NCI-H82 (cell line): ENCODE measurements at regions not wholly inside any gene's neighbourhood (a gene's known extent, or its start where the extent isn't known, plus 50 kb on each side); places are given as distances from the start of the nearest gene placed in this dataset.

ENCODE experiments used
- DNase-seq: peaks from one replicate; lab custom pipeline; 2025; lab: John Stamatoyannopoulos, UW

DNA sequence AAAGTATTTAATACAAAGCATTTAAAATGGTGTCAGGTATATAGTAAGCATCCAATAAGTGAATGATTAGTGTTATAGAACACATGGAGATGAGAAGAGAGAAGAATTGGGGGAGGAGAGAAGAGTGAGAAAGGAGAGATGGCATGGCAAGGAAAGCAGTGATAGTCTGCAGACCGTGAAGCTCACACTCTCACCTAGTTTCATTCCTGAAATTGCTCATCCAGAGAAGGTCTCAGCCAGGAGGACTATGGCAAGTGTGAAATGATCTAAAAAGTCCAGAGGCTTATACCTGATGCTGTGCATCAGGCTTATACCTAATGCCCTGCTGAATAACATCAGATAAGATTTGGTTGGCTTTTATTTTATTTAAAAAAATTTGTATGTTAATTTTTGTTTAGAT, 351.6 kb upstream of the KLF12 start:
- no peak for DNase-seq

DNA sequence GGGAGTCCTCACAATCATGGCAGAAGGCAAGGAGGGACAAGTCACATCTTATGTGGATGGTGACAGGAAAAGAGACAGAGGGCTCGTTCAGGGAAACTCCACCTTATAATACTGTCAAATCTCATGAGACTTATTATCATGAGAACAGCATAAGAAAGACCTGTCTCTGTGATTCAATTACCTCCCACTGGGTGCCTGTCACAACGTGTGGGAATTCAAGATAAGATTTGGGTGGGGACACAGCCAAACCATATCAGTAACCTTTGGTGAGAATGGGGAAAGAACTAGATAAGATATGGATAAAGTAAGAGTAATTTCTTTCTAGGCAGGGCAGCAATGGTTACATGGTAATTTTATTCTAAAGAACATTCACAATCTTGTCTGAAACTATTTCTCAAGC, 344.9 kb upstream of the KLF12 start:
- DNase-seq = no peak

DNA sequence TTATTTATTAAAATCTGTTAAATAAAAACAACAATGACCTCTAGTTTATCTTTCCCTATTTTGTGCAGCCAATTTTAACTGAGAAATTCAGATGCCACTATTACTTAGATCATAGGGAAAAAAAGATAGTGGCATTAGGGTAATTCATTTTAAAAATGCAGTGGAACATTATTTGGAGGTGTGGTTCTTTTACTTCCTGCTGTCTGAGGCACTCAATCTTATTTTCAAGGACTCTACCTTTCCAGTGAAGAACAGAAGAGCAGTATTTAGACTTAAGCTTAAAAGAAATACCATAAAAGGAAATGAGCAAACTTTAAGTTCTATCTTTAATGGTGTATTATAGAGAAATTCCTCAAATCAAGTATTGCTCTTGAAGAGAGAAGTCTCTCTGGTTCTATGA, 342.6 kb upstream of the KLF12 start:
- no peak for DNase-seq

DNA sequence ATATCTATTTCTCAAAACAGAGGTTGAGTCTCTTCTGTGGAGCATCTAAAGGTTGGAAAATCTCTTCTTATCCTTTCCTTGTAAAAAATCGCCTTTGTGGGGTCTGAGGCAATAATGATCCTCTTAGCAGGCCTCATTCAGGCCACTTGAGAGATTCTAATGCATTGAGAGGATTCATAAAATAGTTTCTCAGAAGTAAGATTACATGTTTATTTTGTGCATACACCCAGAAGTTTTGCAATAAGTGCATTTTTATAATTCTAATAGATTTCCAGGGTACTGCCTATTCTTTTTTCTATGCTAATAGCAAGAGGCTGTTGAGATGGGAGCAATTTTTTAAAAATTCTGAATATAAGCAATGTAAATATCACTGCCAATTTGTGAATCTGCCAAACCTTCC, 342.2 kb upstream of the KLF12 start:
- no peak for DNase-seq

DNA sequence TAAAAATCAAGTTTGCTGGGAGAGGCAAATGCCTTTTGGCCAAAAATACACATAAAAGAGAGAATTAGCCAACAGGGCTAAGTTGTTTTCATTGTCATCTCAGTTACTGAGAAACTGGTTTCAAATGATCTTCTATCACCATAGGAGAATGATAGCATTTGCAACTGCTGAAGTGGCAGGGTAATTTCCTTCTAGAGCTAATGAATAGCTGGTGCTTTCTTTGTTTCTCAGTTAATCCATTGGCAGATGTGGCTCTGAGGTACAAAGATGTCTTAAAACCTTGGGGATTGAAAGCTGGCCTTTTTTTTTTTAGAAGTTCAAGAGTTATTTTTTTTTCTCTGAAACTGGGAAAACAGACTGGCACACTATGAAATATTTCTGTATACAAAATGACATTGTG, 332.7 kb upstream of the KLF12 start:
- DNase-seq = peak; percentile 58

DNA sequence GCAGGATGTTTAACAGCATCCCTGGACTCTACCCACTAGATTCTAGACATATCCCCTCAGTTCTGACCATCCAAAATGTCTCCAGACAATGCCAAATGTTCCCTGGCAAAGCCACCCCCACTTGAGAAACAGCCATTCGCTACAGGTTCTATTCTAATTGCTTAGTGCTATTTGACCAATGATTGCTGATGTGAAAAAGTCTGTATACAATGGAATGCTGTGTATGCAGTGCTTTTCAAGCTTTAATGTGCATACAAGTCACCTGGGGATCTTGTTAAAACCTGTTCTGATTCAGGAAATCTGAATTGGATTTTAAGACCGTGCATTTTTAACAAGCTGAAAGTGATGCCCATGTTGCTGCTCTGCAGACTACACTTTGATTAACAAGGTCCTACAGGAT, 331.8 kb upstream of the KLF12 start:
- no peak for DNase-seq

DNA sequence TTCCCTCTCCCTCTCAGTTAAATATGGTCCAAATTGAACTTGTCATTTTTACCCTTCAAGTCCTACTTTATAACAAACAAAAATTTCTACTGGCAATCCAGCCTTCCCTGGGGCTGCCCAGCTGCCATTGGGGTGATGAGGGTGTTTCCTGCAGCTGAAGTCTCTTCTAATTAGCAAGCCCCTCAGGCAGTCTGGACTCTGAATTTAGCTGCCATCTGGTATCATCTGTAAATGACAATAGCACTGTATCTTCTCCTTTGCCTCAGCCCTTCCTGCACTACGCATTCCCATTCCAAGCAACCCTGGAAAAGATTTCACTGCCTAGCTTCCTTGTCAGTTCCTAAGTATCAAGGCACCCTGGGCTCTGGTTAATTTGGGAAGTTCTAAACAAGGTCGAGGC, 331.1 kb upstream of the KLF12 start:
- peak; percentile 57 for DNase-seq

DNA sequence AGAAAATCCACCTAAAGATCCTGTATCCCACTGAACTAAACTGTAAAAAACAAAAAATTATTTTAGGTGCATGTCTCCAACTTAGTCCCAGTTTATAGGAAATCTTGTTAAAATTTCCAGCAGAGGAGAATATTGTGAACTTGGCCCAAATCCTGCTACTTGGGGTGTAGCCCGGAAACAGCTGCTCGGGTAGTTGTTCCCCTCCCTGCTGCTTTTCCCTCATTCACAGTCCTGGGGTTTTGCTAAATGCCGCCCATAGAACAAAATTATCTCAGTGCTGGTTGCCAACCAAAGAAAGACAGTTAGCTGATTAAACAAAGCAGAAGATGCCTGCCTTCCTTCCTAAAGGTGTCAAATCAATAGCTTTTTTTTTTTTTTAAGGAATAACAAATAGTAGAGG, 330.5 kb upstream of the KLF12 start:
- no peak for DNase-seq

DNA sequence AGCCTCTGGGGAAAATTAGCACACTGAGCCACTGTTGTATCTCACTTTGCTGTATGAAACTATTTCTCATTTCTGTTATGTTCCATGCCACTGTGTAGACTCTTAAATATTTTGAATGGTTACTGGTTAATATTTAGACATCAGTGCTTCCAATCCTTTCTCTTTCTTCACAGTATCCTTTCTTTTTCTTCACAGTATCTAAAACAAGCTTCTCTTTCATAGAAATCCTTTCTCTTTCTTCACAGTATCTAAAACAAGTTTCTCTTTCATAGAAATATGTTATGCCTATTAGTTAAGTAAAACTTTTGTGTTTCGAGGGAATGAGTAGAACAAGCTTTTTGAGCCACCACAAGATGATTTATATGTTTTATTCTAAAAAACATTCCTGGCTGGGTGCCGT, 326.8 kb upstream of the KLF12 start:
- no peak for DNase-seq

DNA sequence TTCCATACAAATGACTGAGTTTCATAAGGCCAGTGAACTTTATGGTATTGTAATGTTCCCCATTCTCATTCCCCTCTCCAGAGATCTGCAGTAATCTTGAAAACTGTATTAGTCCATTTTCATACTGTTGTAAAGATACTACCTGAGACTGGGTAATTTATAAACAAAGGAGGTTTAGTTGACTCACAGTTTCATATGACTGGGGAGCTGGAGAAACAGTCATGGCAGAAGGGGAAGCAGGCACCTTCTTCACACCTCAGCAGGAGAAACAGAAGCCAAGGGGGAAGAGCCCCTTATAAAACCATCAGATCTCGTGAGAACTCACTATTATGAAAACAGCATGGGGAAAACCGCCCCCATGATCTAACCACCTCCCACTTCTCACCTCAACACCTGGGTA, 318.7 kb upstream of the KLF12 start:
- no peak for DNase-seq

DNA sequence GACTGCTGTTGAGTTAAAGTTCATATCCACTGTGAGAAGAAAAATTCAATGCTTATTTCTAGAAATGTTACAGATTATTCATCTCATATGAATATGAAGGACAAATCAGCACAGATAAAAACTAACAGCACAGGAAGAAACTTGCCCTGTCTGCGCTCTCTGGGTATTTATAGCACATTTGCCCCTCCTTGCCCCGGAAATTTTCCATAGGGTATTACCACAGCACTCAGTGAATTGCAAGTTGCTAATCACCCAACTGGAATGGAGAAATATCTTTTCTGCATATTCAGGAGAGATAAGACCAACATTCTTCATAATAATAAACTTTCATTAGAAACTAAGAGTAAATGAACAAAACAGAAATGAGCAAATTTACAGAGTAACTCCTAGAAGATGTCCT, 318.0 kb upstream of the KLF12 start:
- DNase-seq = no peak

DNA sequence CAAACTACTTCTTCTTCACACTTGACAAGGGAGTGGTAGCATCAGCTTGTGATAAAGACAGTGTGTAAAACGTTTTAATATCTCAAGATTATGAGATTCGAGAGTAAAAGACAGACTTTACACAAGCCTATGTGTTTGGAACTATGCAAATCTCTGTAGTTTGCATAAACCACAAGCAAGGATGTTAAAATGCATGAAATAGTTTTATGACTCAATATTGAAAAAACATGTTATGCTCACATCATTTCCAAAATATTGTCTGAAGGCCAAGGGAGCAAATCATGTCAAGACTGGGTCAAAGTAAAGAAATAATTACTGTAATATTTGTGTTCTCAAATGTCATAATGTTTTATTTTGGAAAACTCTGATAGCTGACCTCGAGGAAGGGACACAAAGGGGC, 316.8 kb upstream of the KLF12 start:
- no peak for DNase-seq

DNA sequence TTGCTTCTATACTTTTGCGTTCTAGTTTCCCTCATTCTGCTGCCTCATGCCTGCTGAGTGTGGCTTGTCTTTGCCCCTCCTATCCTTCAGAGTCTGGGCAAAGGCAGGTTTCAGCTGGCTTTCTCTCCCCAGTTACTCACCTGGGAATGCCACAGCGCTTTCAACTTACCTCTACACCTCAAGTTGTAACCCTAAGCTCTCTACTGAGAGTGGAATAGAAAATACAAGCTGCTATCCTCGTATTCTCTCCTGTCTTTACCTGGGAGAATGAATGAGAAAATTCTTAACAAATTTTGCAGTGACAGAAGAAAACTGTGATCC, 316.3 kb upstream of the KLF12 start:
- no peak for DNase-seq

DNA sequence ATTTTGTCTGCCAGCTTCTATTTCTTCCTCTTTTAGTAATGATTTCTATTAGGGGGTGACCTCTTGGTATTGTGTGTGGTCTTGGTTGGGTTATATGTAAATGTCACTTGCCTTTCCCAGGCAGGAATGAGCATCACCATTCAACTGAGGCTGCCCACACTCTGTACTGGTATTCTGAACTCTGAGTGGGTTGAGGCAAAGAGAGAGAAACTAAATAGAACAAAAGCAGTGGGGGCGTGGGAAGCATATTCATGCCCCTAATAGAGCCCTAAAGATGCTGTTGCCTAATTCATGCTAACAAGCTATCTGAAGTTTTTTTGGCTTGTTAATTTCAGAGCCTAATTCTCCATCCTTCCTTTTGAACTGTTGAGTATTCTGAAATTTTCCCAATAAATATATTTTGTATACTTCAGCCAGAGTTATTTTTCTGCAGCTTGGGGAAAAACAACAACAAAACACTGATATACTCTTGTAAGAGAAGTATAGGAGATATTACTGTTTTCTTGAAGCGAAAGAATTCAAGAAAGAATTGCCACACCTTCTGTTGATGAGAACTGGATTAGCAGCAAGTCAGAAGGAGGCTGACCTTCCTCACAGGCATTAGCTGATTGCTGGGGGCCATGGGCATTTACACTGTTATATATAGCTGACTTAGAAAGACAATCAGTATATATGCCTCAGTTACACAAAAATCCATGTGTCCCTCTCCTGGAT, 315.8 kb upstream of the KLF12 start:
- DNase-seq = no peak

DNA sequence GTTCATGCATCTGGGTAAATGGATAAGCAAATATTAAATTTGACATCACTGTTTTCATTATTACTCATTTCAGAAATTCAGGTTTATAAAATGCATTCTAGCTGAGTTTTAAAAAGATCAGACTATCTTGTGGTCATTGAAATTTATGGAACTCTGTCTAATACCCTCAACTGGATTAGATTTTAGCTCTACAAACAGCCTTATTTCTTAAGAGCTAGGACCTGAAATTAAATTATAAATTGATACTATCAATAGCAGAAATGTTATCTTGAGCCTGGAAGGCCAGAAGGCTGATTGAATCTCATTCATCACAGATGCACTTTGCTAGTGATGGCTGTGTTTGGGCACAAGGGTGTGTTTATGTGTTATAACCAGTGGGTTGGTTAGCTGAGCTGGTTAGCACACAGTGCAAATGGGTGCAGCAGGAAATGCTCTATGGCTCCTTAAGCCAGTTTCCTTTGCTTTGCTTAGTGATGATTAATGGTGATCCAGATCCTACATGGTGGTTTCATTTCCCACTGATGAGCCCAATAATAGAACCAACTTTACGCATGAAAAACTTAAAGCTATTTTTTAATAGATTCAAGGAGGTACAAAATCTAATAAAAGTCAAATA, 310.8 kb upstream of the KLF12 start:
- DNase-seq = peak; percentile 51

DNA sequence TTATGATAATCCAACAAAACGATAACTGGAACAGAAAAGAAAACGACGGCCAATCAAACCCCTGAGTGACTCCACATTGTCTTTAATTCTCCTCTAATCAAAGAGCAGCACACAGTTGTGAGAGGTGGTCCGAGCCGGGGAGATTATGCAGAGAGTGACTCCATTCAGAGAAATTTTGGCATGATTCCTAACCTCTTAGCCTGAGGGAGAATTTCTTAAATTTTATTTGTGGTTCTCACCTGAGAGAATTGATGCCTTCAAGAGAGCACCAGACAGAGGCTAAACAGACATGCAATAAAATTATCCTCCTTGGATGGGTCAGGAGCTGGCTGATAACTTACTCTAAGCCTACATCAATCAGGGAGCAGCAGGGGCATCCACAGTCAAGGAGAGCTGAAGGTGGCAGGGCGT, 310.0 kb upstream of the KLF12 start:
- DNase-seq = peak; percentile 38

DNA sequence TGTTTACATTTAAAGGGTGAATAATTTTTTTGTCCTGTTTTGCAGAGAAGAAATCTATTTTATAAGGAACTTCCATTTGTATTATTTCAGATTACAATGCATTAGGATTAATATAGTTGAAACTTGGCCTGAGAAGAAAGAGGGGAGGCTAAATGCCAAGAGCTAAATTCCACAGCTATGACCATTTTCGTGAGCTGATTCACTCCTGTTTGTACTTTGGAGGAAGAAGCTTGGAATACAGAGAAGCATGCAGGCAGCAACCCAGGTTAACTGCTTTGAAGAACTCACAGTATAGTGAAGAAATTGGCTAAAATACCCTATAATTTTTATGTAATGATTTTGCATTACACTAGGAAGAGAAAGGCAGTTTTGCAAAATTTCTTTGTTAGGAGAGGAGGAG, 309.4 kb upstream of the KLF12 start:
- no peak for DNase-seq

DNA sequence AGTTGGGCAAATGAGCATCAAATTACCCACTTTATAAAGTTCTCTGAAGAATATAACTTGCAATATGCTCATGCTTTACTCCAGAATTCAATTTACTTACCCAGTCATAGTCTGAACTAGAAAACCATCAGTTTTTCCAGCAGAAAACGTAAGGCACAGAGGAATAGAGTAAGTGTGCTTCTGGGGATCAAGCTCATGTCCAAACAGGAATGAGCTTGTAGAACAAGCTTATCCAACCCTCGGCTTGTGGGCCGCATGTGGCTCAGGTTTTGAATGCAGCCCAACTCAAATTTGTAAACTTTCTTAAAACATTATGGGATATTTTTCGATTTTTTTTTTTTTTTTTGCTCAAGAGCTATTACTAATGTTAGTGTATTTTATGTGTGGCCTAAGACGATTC, 308.5 kb upstream of the KLF12 start:
- DNase-seq = no peak

DNA sequence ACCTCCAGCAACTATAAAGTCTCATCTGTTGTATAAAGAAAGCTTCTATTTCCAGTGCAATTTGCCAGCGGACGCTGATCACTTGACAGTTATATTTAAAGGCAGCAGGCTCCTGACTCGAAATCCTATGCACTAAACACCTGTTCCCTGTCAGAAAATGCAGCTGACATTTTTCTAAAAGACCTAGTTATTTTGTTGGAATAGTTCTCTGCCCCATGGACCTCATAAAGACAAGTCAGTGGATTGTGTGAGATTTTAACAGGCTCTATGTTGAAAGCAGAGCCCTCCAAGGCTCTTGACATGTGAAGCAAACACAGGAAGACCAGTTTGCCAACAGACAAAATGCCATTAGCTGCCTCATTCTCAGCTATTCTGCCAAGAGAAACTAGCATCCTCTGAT, 304.7 kb upstream of the KLF12 start:
- no peak for DNase-seq

DNA sequence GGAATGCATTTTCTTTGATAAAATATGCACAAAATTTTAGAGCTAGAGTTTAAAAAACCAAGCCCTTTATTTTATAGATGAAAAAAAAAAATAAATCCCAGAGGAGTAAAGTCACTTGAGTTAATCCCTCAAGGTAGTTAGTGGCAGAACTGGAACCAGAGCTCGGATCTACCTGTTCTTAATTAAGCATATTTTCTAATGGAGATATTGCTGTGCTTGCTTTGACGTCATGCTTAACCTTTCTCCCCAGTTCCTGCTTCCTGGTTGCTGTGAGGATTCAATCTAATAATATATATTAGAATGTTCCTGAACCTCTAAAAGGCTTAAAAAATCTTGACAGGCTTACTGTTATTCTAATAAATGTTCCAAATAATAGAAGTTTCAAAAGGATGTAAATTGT, 300.6 kb upstream of the KLF12 start:
- DNase-seq = no peak

DNA sequence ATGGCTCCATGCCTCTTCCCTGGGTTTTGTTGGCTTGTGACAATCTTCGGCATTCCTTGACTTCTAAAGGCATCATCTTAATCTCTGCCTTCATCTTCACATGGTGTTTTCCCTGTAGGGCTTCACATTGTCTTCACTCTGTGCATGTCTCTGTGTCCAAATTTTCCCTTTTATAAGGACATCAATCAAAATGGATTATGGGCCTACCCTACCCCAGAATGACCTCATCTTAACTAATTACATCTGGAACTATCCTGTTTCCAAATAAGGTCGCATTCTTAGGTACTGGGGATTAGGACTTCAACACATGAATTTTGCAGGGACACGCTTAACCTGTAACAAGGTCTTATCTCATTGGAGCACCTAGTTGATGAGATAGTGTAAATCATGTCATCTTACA, 290.3 kb upstream of the KLF12 start:
- peak; percentile 64 for DNase-seq

DNA sequence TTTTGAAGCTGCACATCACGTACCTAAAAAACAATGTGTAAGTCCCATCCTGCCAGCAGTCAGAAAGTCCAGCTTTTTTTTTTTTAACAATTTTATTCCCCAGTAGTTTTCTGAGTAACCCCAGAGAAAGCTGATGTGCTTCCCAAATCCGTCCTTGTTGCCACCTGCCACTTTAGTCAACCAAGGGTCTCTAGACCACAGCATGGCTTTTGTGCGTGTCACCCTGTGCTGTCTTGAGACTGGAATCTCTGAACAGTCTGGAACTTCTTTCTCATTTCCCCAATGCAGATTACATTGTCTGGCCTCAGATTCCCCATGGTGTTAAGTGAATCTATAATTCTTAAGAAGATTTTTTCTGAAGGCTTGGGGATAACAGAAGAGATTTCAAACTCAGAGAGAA, 289.2 kb upstream of the KLF12 start:
- DNase-seq = peak; percentile 25

DNA sequence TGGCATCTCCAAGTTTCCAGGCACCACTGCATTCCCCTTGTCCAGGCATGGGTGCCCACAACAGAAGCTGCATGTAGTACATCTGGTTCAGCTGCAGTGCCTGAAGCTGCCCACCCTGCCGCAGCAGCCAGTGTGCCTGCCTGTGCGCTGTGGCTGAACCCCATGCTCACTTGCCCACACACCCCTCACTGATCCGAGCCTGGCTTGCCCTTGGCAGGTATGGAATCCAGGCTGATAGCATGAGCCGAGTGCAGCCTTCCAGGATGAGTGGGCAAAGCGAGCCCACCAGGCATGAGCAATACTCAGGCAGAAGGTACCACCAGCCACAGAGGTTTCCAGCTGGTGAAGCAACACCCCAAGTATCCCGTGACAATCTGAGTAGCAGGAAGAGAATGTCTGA, 280.3 kb upstream of the KLF12 start:
- no peak for DNase-seq

DNA sequence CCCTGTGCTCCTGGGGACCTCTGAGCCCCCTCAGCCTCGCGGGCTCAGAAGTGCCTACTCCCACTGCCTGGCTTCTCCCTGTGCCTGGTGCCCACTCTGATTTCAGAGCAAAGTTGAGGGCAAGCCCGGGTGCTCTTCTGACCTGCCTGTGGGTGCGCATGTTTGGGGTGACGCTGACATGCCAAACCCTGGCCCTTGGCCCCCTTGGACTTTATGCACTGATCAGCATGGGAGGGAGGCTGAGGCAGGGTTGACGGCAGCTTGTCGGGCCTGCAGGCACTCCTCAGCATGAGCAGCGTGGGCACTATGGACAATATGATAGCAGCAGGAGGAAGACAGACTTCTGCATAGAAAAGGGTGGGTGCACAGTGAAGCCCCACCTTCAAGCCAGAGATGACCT, 279.3 kb upstream of the KLF12 start:
- DNase-seq = no peak
